HEK293T (cell line): ENCODE measurements at regions not wholly inside any gene's neighbourhood (a gene's known extent, or its start where the extent isn't known, plus 50 kb on each side); places are given as distances from the start of the nearest gene placed in this dataset.

Source experiments
- ARNT ChIP-seq: fragments of 450-650 bp; IDR thresholded peaks from 2 replicates; pipeline ENCODE4 v1.6.1; 2017; ENCODE audit warnings: mild to moderate bottlenecking
- BHLHE40 ChIP-seq: fragments of 450-650 bp; IDR thresholded peaks from 2 replicates; pipeline ENCODE4 v1.6.1; 2016; ENCODE audit warnings: mild to moderate bottlenecking, moderate library complexity, borderline replicate concordance
- CTBP1 ChIP-seq: fragments of 450-650 bp; IDR thresholded peaks from 2 replicates; pipeline ENCODE4 v1.6.1; 2016; ENCODE audit warnings: borderline replicate concordance
- ELF4 ChIP-seq: fragments of 450-650 bp; IDR thresholded peaks from 2 replicates; pipeline ENCODE4 v1.6.1; 2017; ENCODE audit warnings: antibody characterized with exemption
- FOXA1 ChIP-seq: fragments of 450-650 bp; IDR thresholded peaks from 2 replicates; pipeline ENCODE4 v1.6.1; 2016; ENCODE audit warnings: mild to moderate bottlenecking
- FOXK2 ChIP-seq: fragments of 450-650 bp; IDR thresholded peaks from 2 replicates; pipeline ENCODE4 v1.6.1; 2016; ENCODE audit warnings: mild to moderate bottlenecking
- FOXM1 ChIP-seq: fragments of 450-650 bp; IDR thresholded peaks from 2 replicates; pipeline ENCODE4 v1.6.1; 2017; ENCODE audit warnings: mild to moderate bottlenecking, borderline replicate concordance
- HDGF ChIP-seq: fragments of 450-650 bp; IDR thresholded peaks from 2 replicates; pipeline ENCODE4 v1.6.1; 2017; ENCODE audit warnings: antibody characterized with exemption, borderline replicate concordance
- L3MBTL2 ChIP-seq: fragments of 450-650 bp; conservative IDR thresholded peaks from 2 replicates; pipeline ENCODE4 v1.6.1; 2016; ENCODE audit warnings: mild to moderate bottlenecking
- LEF1 ChIP-seq: fragments of 450-650 bp; IDR thresholded peaks from 2 replicates; pipeline ENCODE4 v1.6.1; 2017; ENCODE audit warnings: mild to moderate bottlenecking, borderline replicate concordance
- SP1 ChIP-seq: fragments of 450-650 bp; IDR thresholded peaks from 2 replicates; pipeline ENCODE4 v1.6.1; 2017
- SUZ12 ChIP-seq: fragments of 450-650 bp; IDR thresholded peaks from 2 replicates; pipeline ENCODE4 v1.6.1; 2016; ENCODE audit warnings: mild to moderate bottlenecking
- ZNF384 ChIP-seq: fragments of 450-650 bp; IDR thresholded peaks from 2 replicates; pipeline ENCODE4 v1.6.1; 2016

DNA sequence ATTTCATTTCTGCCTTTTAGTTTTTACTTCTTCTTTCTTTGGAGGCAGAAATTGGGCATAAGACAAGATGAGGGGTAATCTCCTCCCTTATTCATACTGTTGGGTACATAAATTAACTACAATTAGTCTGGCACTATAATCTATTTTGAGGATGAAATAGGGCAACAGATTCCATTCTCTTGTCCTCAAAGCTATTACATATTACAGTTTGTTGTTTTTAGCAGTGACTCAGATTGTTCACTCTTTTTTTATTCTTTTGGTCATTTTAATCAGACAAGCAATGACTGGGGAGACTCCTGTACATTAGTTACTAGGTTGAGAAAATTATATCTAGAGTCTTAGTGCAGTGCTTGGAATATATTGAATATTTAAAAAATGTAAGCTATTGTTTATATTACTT, 556.0 kb downstream of the OTOL1 start:
- TF ChIP-seq L3MBTL2 (no peak), FOXM1 (no peak), FOXA1 (no peak), SP1 (no peak), CTBP1 (no peak), ZNF384 (no peak), BHLHE40 (no peak), SUZ12 (no peak), LEF1 (no peak), ARNT (no peak), ELF4 (no peak), FOXK2 (no peak), HDGF (no peak)
